ENCODE measurements at regions not wholly inside any gene's neighbourhood (a gene's known extent, or its start where the extent isn't known, plus 50 kb on each side); places are given as distances from the start of the nearest gene placed in this dataset.
A peak's percentile ranks its signal among the peaks of the same experiment; 100 is the strongest.

- no peak for TF ChIP-seq CTCF (IDR thresholded peaks at IDR 0.05; ENCODE audit: borderline replicate concordance, extremely low read depth, insufficient read depth)
- no peaks in the 10 kb centered on the region for H3K9me3 ChIP-seq (ENCODE audit: control insufficient read depth in 2 of 3, insufficient read depth in 1 of 3, low read length in 3 of 3)
- DNase-seq (no peak), FAIRE-seq (no peak)
- no peak overlapping the region for H3K4me3 ChIP-seq (ENCODE audit: low read length in 3 of 3)
- no peak overlapping the region for H3K9ac ChIP-seq (ENCODE audit: low read length in 3 of 3)
- intact Hi-C loops (cut with DNase I): no loop called here
- H3K27me3 ChIP-seq (ENCODE audit: control insufficient read depth, insufficient read depth, low read length): no peaks in the 10 kb centered on the region
- H3K27ac ChIP-seq (ENCODE audit: low read depth in 2 of 2, low read length in 2 of 2): no peak overlapping the region
- H3K36me3 ChIP-seq (ENCODE audit: control insufficient read depth in 2 of 3, insufficient read depth in 3 of 3, low read length in 3 of 3): no peaks in the 10 kb centered on the region
- H3K4me1 ChIP-seq (ENCODE audit: control insufficient read depth in 2 of 3, insufficient read depth in 2 of 3, low read depth in 1 of 3, low read length in 3 of 3): peaks cover 0 to 4% (median 2%) of the 10 kb centered on the region in 3 donors
Measured at GRCh38 chr7:116355424-116355765, 144.1 kb upstream of the CAV2 start.

GRCh38 chr7:116356333-116356965, 143.1 kb upstream of the CAV2 start:
- no peak for TF ChIP-seq CTCF (IDR thresholded peaks at IDR 0.05; ENCODE audit: borderline replicate concordance, extremely low read depth, insufficient read depth)
- H3K9me3 ChIP-seq (ENCODE audit: control insufficient read depth in 2 of 3, insufficient read depth in 1 of 3, low read length in 3 of 3): no peaks in the 10 kb centered on the region
- no peak overlapping the region for H3K4me3 ChIP-seq (ENCODE audit: low read length in 3 of 3)
- no peak for FAIRE-seq
- intact Hi-C loops (cut with DNase I): no loop called here
- peak in 1 of 5 donors; percentile 4 for DNase-seq
- H3K27ac ChIP-seq (ENCODE audit: low read depth in 2 of 2, low read length in 2 of 2): no peak overlapping the region
- H3K4me1 ChIP-seq (ENCODE audit: control insufficient read depth in 2 of 3, insufficient read depth in 2 of 3, low read depth in 1 of 3, low read length in 3 of 3): peaks cover 0 to 4% (median 2%) of the 10 kb centered on the region in 3 donors
- H3K27me3 ChIP-seq (ENCODE audit: control insufficient read depth, insufficient read depth, low read length): no peaks in the 10 kb centered on the region
- no peak overlapping the region for H3K9ac ChIP-seq (ENCODE audit: low read length in 3 of 3)
- no peaks in the 10 kb centered on the region for H3K36me3 ChIP-seq (ENCODE audit: control insufficient read depth in 2 of 3, insufficient read depth in 3 of 3, low read length in 3 of 3)

GRCh38 chr7:116356979-116357378, 142.6 kb upstream of the CAV2 start:
- H3K4me3 ChIP-seq (ENCODE audit: low read length in 3 of 3): no peak overlapping the region
- TF ChIP-seq CTCF (IDR thresholded peaks at IDR 0.05; ENCODE audit: borderline replicate concordance, extremely low read depth, insufficient read depth): no peak
- no peaks in the 10 kb centered on the region for H3K27me3 ChIP-seq (ENCODE audit: control insufficient read depth, insufficient read depth, low read length)
- H3K27ac ChIP-seq (ENCODE audit: low read depth in 2 of 2, low read length in 2 of 2): no peak overlapping the region
- peaks cover 0 to 4% (median 2%) of the 10 kb centered on the region in 3 donors for H3K4me1 ChIP-seq (ENCODE audit: control insufficient read depth in 2 of 3, insufficient read depth in 2 of 3, low read depth in 1 of 3, low read length in 3 of 3)
- peak in 4 of 5 donors; percentile 67 to 94 (median 88) for DNase-seq
- intact Hi-C loops (cut with DNase I): no loop called here
- H3K9ac ChIP-seq (ENCODE audit: low read length in 3 of 3): no peak overlapping the region
- FAIRE-seq: no peak
- H3K36me3 ChIP-seq (ENCODE audit: control insufficient read depth in 2 of 3, insufficient read depth in 3 of 3, low read length in 3 of 3): no peaks in the 10 kb centered on the region
- H3K9me3 ChIP-seq (ENCODE audit: control insufficient read depth in 2 of 3, insufficient read depth in 1 of 3, low read length in 3 of 3): no peaks in the 10 kb centered on the region
